NCI-H82 treated with DMSO at 0.1 percent for 48 hours (cell line): ENCODE measurements at regions not wholly inside any gene's neighbourhood (a gene's known extent, or its start where the extent isn't known, plus 50 kb on each side); places are given as distances from the start of the nearest gene placed in this dataset.
A peak's percentile ranks its signal among the peaks of the same experiment; 100 is the strongest.
"Not testable (repeated sequence)": the region's sequence is repeated elsewhere in the genome, so short reads cannot be mapped to it uniquely, and the experiment has no call there.

Experiments
- DNase-seq: peaks from one replicate; lab custom pipeline; 2025; ENCODE audit not compliant: unreplicated experiment; lab: John Stamatoyannopoulos, UW

DNA sequence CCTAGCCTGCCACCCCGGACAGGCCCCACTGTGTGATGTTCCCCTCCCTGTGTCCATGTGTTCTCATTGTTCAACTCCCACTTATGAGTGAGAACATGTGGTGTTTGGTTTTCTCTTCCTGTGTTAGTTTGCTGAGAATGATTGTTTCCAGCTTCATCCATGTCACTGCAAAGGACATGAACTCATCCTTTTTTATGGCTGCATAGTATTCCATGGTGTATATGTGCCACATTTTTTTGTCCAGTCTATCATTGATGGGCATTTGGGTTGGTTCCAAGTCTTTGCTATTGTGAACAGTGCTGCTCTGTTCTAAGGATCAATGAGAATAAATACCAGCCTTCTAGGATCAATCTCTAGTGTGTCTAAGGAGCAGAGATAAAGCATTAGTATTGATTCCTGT is 543.9 kb upstream of the ZNF804A start:
- not testable (repeated sequence) for DNase-seq

DNA sequence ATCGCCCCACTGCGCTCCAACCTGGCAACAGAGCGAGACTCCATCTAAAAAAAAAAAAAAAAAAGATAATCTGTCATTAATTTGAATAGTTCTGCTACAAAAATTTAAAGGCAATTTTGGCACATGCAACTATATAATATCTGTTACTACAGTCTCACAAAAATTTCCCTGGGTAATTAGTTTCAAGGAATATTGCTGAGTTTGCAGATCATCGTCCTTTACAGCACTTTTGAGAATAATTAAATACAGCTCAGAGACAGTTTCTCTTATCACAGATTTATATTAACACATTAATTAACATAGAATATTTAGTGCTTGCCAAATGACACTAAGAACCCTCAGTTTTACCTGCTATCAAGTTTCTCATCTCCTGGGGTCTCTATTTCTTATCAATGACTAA is 540.4 kb upstream of the ZNF804A start:
- no peak for DNase-seq

DNA sequence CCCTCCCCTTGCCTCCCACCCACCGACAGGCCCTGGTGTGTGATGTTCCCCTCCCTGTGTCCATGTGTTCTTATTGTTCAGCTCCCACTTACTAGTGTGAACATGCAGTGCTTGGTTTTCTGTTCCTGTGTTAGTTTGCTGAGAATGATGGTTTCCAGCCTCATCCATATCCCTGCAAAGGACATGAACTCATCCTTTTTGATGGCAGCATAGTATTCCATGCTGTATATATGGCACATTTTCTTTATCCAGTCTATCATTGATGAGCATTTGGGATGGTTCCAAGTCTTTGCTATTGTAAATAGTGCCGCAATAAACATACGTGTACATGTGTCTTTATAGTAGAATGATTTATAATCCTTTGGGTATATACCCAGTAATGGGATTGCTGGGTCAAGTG is 538.1 kb upstream of the ZNF804A start:
- not testable (repeated sequence) for DNase-seq

DNA sequence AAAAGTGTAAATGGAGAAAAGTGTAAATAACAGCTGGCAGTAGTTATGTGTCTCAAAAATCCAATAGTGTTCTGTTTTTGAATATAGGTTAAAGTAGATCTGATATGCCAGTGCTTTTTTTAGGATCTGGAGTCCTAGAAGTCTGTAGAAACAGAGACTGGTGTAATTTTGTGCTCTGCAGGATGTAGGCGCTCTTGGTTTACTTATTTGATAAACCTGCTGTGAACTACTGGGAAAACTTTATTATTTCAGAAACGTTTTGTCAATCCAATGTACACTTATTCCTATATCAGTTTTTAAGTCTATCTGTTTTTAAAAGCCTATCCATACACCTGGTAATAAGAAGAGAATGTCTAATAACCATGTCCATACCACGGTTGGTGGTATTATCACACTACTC is 530.8 kb upstream of the ZNF804A start:
- no peak for DNase-seq

DNA sequence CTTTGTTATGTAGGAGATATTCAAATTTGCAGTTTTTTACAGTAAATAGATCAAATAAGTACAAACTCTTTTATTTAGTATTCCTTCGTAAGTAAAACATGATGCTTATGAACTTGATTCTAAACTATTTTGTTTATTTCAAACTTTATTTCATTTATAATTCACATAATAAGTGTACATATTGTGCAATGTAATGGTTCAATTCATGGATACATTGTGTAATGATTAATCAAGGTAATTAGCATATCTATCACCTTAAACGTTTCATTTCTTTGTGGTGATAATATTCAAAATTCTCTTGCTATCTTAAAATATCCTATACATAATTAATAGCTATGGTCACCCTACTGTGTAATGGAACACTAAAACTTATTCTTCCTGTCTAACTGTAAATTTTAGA is 525.9 kb upstream of the ZNF804A start:
- DNase-seq = no peak

DNA sequence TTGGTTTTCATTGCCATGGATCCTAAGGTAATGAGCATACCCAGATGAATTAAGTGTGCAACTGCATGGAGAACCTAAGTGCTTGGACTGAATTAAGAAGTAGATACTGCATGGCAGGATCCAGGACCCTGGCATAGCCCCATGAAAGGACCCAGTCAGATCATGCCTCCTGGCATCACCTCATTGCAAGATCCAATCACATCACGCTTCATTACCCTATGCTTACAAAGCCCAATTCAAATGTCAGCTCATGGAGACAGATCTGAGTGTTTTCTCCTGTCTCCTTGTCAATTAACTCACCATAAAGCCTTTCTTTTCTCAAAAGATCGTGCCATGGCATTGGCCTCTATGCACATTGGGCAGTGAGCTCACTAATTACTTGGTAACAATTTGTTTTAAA is 519.8 kb upstream of the ZNF804A start:
- DNase-seq = no peak

DNA sequence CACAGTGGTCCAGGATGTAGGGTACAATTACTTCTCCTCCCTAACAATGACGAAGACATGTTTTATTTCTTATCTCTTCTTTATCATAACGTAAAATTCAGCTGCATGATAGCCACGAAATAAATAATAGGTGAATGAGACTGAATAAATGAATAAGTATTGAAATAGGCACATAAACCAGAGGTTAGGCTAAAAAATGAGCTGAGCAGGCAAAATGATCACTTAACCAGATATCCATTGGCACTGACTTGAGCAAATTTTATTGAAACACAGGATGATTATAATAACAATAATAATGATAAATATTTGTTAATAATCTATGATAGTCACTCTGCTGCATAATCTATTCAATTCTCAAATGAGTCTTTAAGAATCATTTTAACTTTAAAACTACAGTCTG is 506.9 kb upstream of the ZNF804A start:
- no peak for DNase-seq

DNA sequence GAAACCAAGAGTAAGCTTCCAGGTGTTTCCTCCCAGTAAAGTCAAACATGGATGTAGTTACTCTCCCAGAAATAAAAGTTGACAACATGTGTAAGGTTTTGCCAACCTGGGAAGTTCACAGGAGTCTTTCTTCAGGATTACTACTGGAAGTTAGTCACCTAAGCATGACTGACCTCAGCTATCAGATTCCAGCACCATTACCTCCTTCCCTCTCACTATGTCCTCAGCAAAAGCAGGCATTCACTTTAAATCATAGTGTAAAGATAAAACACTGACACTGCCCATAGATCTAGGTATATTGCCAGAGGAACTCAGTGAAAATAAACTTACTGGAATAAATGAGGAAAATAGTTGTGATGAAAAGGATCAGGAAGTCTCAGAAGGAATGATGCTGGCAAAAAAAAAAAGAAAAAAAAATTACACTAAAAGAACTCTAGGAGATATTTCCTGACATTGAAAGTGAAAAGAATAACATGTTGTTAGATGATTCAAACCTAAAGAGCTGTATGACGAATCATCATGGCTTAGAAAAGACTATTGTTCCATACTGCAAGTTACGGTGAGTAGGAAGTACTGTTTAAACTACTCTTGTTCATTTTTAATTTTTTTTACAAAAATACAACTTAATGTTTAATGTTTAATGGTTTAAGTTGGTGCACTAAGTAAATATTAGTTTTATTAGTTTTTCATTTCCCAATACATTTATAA is 484.5 kb upstream of the ZNF804A start:
- DNase-seq = no peak

DNA sequence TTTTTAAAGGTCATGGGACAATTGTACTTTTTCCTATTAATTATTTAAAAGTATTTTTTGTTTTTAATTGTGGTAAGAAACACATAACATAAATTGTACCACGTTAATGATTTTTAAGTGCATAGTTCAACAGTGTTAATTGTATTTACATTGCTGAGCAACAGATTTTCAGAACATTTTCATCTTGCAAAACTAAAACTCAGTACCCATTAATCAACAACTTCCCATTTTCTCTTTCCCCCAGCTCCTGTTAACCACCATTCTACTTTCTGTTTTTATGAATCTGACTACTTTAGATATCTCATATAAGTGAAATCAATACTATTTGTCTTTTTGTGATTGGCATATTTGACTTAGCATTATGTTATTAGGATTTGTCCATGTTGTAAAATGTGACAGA is 483.9 kb upstream of the ZNF804A start:
- no peak for DNase-seq

DNA sequence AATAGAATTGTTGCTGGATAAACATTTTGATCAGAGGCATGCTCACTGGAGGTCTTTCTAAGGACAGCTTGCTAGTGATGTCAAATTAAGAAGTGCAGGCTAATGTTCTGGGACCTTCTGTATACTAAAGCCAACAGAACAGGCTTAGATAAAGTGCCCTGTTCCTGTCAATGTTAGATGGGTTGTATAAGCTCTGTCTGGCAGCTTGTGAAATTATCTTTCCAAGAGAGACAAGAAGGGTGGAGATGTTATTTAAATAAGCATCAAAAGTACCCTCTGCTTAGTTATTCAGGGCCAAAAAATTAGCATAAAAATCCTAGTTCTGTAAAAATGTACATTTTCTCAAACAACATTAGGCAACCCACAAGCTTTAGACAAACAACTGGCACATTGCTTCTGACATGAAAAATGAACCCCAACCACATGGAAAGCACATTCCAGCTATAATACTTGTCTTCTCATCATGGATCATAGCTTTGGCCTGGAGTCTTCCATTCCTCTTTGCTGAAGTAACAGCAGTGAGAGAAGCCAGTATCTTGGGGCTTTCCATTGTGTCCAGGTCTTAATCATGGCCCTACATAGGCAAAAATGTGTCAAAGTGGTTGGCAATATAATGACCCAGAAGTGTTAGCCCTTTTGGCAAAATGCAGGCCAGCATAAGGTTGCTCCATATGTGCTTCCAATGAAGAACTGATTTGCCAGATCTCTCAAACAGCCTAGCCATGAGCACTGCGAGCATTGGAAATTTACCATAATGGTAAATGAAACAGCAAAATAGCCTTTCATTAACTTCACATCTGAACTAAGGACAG is 478.1 kb upstream of the ZNF804A start:
- no peak for DNase-seq

DNA sequence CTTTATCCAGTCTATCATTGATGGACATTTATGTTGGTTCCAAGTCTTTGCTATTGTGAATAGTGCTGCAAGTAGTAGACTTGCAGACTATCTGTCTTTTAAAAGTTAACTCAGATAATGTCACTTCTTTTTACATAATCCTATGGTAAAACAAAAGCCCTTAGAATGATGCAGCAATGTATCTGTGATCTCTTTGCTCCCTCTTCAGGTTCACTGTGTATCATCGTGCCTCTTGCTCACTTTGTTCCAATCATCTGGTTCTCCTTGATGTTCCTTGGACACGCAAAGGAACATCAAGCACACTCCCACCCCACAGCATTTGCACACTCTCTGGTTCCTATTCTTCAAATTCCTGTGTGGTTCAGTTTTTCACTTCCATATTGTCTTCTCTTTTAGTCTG is 472.5 kb upstream of the ZNF804A start:
- DNase-seq = no peak

DNA sequence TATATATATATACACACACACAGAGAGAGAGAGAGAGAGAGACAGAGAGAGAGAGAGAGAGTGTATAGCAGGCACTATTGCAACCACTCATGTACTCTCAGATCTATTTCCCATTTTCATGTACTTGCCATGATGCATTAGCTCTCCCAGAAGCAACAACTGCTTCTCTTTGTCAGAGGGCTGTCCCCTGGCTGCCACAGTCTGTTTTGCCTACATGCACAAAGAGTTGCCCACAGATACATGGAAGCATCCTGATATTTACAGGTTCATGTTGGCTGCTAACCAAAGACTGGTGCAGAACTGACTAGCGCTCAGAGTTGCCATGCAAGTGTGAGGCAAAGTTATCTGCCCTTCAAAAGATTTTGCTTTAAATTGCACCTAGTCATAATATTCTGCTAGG is 469.3 kb upstream of the ZNF804A start:
- no peak for DNase-seq

DNA sequence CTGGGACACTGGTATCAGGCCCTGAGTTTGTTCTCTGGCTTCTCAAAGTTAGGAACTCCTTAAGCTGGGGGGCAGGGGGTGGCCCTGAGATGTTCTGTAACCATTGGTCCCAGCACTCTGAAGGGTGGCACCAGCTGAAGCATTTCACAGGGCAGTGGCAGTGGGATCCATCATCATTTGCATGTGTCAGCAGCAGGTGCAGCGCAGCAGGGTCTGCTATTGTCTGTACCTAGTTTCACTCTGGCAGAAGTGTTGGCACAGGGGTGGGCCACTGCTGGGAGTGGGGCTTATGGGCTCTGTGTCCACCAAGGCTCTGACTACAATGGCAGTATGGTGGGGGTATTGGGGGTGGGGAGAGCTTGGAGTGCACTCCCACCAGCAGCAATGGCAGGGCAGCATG is 460.4 kb upstream of the ZNF804A start:
- no peak for DNase-seq

DNA sequence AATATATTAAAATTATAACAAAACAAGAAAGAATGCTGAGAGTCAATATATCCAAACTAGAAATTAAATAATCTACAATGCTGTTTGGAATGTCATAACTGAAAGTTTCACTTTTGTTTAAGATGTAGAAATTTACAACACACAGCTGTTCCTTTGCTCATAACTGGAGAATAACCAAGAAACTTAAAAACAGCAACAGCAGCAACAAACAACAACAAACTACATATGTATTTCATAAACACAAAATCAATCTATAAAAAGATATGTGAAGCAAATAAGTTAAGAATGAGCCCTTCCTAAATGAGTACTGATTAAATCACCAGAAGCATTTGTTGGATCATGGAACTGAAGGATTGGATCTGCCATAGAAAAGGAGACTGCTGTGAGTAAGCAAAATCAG is 456.5 kb upstream of the ZNF804A start:
- no peak for DNase-seq

DNA sequence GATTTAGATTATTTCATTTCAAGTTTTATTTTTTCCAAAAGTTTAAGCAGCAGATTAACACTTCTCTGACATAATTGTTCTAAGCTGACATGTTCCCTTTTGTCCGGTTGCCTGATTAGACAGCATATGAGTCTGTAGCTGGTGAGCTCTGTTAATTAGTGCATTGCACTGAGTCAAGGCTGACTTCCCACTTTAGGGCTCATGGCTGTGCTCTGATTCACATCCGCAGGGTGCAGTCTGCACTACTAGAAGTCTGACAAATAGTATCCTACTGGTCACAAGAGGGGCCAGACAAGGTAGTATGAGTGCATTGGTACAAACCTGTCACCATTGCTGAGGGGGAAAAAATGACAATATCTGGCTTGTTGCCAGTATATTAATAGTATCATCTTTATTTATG is 443.9 kb upstream of the ZNF804A start:
- DNase-seq = no peak

DNA sequence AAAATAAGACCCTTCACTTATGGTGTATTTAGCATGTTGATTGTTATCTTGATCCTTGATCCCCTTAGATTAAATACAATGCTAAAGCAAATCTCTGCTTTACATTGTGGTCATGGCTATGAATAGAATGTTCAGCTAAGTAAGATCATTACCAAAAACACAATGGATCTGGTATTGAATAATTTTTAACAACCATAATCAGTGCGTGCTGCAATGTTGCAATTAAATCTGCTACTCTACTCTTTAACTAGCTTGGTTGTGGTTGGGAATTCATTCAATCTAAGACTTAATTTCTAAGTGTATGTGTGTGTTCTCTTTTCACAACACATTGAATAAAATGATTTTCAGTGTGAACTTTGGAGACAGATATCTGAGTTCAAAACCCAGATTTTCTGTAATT is 442.5 kb upstream of the ZNF804A start:
- DNase-seq = no peak

DNA sequence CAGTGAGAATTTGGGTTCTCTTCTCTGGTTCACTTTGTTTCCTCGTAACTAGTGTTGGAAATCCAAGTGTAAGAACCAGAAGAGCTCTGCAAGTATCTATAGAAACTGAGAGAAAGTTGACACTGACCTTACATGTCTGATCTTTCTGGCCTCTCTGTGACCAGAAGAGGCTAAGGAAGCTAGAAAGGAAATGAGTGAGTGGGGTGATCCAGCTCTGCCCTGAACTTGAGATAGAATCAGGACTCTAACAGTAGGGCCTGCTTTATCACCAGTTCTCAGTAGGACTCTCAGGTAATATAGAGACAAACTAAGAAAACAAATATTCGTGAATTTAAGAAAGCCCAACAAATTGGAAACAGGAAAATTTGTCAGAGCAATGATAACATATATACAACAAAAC is 441.2 kb upstream of the ZNF804A start:
- no peak for DNase-seq

DNA sequence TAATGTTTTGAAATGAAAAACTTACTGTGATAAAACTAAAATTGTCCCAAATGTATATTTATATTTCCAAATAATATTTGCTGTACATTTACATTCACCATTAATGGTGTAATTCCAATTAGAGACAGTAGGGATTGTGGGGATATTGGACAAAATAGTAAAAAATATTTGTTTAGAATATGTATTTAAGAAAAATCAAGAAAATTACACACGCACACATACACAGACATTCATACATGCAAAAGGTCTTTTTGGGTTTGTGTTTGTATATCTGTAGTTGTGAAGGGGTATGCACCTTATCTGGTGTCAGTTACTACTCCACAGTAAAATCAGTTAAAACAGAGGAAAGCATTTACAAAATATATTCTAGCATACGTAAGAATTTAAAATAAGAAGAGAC is 435.9 kb upstream of the ZNF804A start:
- no peak for DNase-seq

DNA sequence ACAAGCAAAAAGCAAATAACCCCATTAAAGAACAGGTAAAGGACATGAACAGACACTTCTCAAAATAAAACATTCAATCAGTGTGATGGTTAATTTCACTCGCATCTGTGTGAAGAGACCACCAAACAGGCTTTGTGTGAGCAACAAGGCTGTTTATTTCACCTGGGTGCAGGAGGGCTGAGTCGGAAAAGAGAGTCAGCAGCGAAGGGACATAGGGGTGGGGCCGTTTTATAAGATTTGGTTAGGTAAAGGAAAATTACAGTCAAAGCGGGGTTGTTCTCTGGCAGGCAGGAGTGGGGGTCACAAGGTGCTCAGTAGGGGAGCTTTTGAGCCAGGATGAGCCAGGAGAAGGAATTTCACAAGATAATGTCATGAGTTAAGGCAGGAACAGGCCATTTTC is 429.5 kb upstream of the ZNF804A start:
- not testable (repeated sequence) for DNase-seq

DNA sequence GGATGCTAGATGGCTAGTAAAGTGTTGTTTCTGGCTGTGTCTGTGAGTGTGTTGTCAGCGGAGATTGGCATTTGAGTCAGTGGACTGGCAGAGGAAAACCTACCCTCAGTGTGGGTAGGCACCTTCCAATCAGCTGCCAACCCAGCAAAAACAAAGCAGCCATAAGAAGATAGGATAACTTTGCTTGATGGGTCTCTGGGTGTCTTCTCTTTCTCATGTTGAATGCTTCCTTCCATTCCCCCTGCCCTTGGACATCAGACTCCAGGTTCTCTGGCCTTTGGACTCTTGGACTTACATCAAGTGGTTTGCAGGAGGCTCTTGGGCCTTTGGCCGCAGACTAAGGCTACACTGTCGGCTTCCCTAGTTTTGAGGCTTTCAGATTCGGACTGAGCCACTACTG is 429.0 kb upstream of the ZNF804A start:
- DNase-seq = no peak

DNA sequence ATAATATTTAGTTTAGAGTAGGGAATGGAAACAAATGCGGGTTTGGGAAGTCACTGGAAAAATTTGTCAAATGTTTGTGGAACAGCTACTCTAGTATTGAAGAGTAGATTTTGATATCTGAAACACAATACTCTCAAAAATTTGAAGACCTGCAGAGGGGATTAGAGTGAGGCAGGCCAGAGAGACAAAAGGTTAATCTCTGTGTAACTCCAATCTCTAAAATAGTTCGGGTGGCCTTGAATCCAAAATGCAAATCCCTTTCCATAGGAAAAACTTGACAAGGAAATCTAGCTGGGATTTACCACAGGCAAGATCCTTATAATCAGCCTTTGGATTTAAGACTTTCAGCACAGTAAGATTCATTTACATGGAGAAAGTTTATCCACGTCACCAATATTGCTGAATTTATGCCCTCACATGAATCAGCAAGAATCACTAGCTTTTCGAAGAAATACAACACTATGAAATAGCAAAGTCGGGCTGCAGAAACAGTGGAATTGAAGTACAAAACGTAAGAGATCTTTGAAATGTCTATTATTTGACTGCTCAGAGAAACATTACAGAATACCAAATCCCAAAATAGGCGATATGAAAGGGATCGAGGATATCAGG is 423.7 kb upstream of the ZNF804A start:
- DNase-seq = peak; percentile 21

DNA sequence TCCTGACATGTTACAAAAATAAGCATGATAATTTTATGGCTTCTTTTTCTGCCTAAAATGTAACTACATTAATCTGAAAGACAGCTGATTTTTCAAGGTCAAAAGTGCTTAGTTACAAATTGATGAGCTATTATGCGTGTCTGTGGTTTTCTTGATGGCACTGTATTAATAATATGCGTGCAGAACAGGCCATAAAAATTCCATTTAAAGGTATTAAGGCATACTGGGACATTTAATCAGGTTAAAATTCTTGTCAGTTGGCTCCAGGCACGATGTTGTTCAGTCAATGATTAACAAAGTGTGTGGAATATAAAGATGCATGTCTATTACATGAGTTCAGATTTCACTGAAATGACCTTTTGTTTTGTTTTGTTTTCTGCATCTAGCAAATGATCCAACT is 420.1 kb upstream of the ZNF804A start:
- peak; percentile 47 for DNase-seq
